Astrocyte (in vitro differentiated cells and primary cell): ENCODE measurements at regions not wholly inside any gene's neighbourhood (a gene's known extent, or its start where the extent isn't known, plus 50 kb on each side); places are given as distances from the start of the nearest gene placed in this dataset.

Experiments
- DNase-seq: peaks from one replicate; pipeline ENCODE4 v3.0.0-alpha.2; 2010; ENCODE audit warnings: low read depth
- FAIRE-seq: peaks from 2 replicates; lab custom pipeline; 2011; peaks lifted over from hg19 to GRCh38; lab: Jason Lieb, UNC
- H2AFZ ChIP-seq: 2 replicates; pipeline ENCODE4 v1.6.0; 2012; ENCODE audit warnings: low read depth, low read length, inconsistent platforms
- H3K27ac ChIP-seq: 2 replicates; pipeline ENCODE4 v1.5.1; 2011; ENCODE audit warnings: low read depth, low read length, inconsistent platforms
- H3K27me3 ChIP-seq: 2 replicates; pipeline ENCODE4 v1.6.0; 2011; ENCODE audit warnings: low read length, inconsistent platforms; ENCODE audit not compliant: insufficient read depth
- H3K36me3 ChIP-seq: 2 replicates; pipeline ENCODE4 v1.5.1; 2011; ENCODE audit warnings: low read length, inconsistent platforms; ENCODE audit not compliant: insufficient read depth
- H3K4me1 ChIP-seq: 2 replicates; pipeline ENCODE4 v1.5.1; 2011; ENCODE audit warnings: low read length, inconsistent platforms; ENCODE audit not compliant: insufficient read depth
- H3K4me2 ChIP-seq: 2 replicates; pipeline ENCODE4 v1.6.0; 2012; ENCODE audit warnings: low read length, inconsistent platforms
- H3K4me3 ChIP-seq: 2 replicates; pipeline ENCODE4 v1.5.1; 2011; ENCODE audit warnings: low read depth, mild to moderate bottlenecking, low read length, inconsistent platforms; ENCODE audit not compliant: insufficient read depth
- H3K79me2 ChIP-seq: 2 replicates; pipeline ENCODE4 v1.6.0; 2012; ENCODE audit warnings: mild to moderate bottlenecking, low read length, inconsistent platforms; ENCODE audit not compliant: insufficient read depth
- H3K9ac ChIP-seq: 2 replicates; pipeline ENCODE4 v1.6.0; 2012; ENCODE audit warnings: mild to moderate bottlenecking, low read length, inconsistent platforms
- H3K9me3 ChIP-seq: 2 replicates; pipeline ENCODE4 v1.5.1; 2012; ENCODE audit warnings: low read depth, mild to moderate bottlenecking, low read length, inconsistent platforms; ENCODE audit not compliant: insufficient read depth
- H4K20me1 ChIP-seq: 2 replicates; pipeline ENCODE4 v1.6.0; 2012; ENCODE audit warnings: low read length, inconsistent platforms; ENCODE audit not compliant: insufficient read depth
- H3K27ac Mint-ChIP-seq: one replicate; pipeline ENCODE4 v1.8.0; 2021; ENCODE audit warnings: mild to moderate bottlenecking, mixed read lengths; ENCODE audit not compliant: unreplicated experiment
- H3K27me3 Mint-ChIP-seq: one replicate; pipeline ENCODE4 v1.8.0; 2021; ENCODE audit warnings: low read depth, mixed read lengths; ENCODE audit not compliant: unreplicated experiment
- H3K36me3 Mint-ChIP-seq: one replicate; pipeline ENCODE4 v1.8.0; 2021; ENCODE audit warnings: low read depth, mixed read lengths; ENCODE audit not compliant: unreplicated experiment
- H3K4me1 Mint-ChIP-seq: one replicate; pipeline ENCODE4 v1.8.0; 2021; ENCODE audit warnings: low read depth, mixed read lengths; ENCODE audit not compliant: unreplicated experiment
- H3K4me3 Mint-ChIP-seq: one replicate; pipeline ENCODE4 v1.8.0; 2021; ENCODE audit warnings: mild to moderate bottlenecking, moderate library complexity, mixed read lengths; ENCODE audit not compliant: unreplicated experiment
- H3K9me3 Mint-ChIP-seq: one replicate; pipeline ENCODE4 v1.8.0; 2021; ENCODE audit warnings: mild to moderate bottlenecking, mixed read lengths; ENCODE audit not compliant: unreplicated experiment
- EZH2 ChIP-seq: IDR thresholded peaks from 2 replicates; pipeline ENCODE4 v1.6.1; 2012; ENCODE audit warnings: mild to moderate bottlenecking, low read length, inconsistent platforms; ENCODE audit not compliant: insufficient read depth
- TF ChIP-seq, protein P1 (sequence below): IDR thresholded peaks from 2 replicates; pipeline ENCODE4 v1.5.1; 2011; ENCODE audit warnings: low read depth, mild to moderate bottlenecking, inconsistent platforms, low read length, moderate library complexity; ENCODE audit not compliant: insufficient read depth

DNA sequence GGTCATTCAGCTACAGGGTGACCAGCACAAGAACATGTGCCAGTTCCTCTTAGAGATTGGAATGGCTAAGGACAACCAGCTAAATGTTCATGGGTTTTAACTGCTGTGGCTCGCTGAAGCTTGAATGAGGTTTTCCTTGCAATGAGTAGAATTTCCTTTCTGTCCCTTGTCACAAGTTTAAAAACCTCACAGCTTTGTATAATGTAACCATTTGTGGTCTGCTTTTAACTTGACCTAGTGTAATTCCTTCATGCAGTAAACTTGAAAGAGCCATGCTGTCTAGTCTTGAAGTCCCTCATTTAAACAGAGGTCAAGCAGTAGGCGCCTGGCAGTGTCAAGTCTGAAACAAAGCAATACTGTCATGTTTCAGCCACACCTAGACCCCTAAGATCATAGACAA lies 181.3 kb upstream of the DMRT1 start:
- Histone ChIP-seq H3K9ac (no peak overlapping the region), H3K27me3 (no peaks in the 10 kb centered on the region), H3K4me3 (no peak overlapping the region), H3K79me2 (no peaks in the 10 kb centered on the region), H3K27ac (no peak overlapping the region), H4K20me1 (no peaks in the 10 kb centered on the region), H3K4me2 (no peak overlapping the region), H2AFZ (no peak overlapping the region), H3K4me1 (no peaks in the 10 kb centered on the region), H3K9me3 (no peaks in the 10 kb centered on the region), H3K36me3 (no peaks in the 10 kb centered on the region)
- FAIRE-seq (no peak), DNase-seq (no peak)
- Mint-ChIP-seq H3K27me3 (no peaks in the 10 kb centered on the region), H3K4me1 (no peaks in the 10 kb centered on the region), H3K9me3 (peaks cover 3% of the 10 kb centered on the region), H3K36me3 (peaks cover 5% of the 10 kb centered on the region), H3K27ac (no peak overlapping the region), H3K4me3 (no peak overlapping the region)
- TF ChIP-seq, protein P1, sequence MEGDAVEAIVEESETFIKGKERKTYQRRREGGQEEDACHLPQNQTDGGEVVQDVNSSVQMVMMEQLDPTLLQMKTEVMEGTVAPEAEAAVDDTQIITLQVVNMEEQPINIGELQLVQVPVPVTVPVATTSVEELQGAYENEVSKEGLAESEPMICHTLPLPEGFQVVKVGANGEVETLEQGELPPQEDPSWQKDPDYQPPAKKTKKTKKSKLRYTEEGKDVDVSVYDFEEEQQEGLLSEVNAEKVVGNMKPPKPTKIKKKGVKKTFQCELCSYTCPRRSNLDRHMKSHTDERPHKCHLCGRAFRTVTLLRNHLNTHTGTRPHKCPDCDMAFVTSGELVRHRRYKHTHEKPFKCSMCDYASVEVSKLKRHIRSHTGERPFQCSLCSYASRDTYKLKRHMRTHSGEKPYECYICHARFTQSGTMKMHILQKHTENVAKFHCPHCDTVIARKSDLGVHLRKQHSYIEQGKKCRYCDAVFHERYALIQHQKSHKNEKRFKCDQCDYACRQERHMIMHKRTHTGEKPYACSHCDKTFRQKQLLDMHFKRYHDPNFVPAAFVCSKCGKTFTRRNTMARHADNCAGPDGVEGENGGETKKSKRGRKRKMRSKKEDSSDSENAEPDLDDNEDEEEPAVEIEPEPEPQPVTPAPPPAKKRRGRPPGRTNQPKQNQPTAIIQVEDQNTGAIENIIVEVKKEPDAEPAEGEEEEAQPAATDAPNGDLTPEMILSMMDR = no peak
- no peak for TF ChIP-seq EZH2

DNA sequence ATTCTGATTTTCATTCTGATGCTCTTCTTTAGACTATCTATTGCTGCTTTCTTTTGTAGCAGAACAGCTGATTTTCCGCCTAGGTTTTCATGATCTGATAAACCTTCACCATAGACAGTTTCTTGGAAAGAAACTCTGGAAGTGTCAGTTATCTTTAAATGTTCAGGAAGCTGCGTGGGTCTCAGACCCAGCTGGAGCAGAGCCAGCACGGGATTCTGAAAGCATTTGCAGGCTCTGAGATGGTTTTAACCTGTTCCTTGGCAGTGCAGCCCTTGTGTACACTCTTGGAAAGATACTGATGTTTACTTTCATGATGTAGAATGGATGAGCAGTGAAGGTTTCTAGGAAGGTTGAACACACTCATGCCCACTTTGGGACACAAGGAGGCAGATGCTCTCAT lies 178.0 kb upstream of the DMRT1 start:
- Histone ChIP-seq H3K36me3 (no peaks in the 10 kb centered on the region), H3K9me3 (no peaks in the 10 kb centered on the region), H3K27ac (no peak overlapping the region), H2AFZ (no peak overlapping the region), H3K79me2 (no peaks in the 10 kb centered on the region), H3K4me1 (no peaks in the 10 kb centered on the region), H3K27me3 (no peaks in the 10 kb centered on the region), H3K4me3 (no peak overlapping the region), H4K20me1 (no peaks in the 10 kb centered on the region), H3K4me2 (no peak overlapping the region), H3K9ac (no peak overlapping the region)
- DNase-seq (no peak), FAIRE-seq (no peak)
- Mint-ChIP-seq H3K4me1 (no peaks in the 10 kb centered on the region), H3K36me3 (peaks cover 3% of the 10 kb centered on the region), H3K27me3 (no peaks in the 10 kb centered on the region), H3K9me3 (peaks cover 5% of the 10 kb centered on the region), H3K4me3 (no peak overlapping the region), H3K27ac (no peak overlapping the region)
- TF ChIP-seq, protein P1 = no peak
- TF ChIP-seq EZH2 = no peak

DNA sequence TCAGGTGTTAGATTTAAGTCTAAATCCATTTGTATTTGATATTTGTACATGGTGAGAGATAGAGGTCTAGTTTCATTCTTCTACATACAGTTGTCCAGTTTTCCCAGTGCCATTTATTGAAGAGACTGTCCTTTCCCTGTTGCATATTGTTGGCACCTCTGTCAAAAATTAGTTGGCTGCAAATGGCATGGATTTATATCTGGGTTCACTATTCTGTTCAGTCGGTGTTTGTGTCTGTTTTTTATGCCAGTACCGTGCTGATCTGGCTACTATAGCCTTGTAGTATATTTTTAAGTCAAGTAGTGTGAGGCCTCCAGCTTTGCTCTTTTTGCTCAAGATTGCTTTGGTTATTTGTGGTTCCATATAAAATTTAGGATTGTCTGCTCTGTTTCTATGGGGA lies 176.2 kb upstream of the DMRT1 start:
- Histone ChIP-seq H3K4me2 (no peak overlapping the region), H3K4me3 (no peak overlapping the region), H3K27ac (no peak overlapping the region), H3K4me1 (no peaks in the 10 kb centered on the region), H3K27me3 (no peaks in the 10 kb centered on the region), H2AFZ (no peak overlapping the region), H3K36me3 (no peaks in the 10 kb centered on the region), H3K9me3 (no peaks in the 10 kb centered on the region), H3K9ac (no peak overlapping the region), H4K20me1 (no peaks in the 10 kb centered on the region), H3K79me2 (no peaks in the 10 kb centered on the region)
- Mint-ChIP-seq H3K4me3 (no peak overlapping the region), H3K36me3 (peaks cover 3% of the 10 kb centered on the region), H3K27ac (no peak overlapping the region), H3K27me3 (no peaks in the 10 kb centered on the region), H3K4me1 (peaks cover 2% of the 10 kb centered on the region), H3K9me3 (peaks cover 10% of the 10 kb centered on the region)
- FAIRE-seq (no peak), DNase-seq (no peak)
- TF ChIP-seq, protein P1 = no peak
- TF ChIP-seq EZH2 = no peak
